ENCODE measurements at regions not wholly inside any gene's neighbourhood (a gene's known extent, or its start where the extent isn't known, plus 50 kb on each side); places are given as distances from the start of the nearest gene placed in this dataset.

DNA sequence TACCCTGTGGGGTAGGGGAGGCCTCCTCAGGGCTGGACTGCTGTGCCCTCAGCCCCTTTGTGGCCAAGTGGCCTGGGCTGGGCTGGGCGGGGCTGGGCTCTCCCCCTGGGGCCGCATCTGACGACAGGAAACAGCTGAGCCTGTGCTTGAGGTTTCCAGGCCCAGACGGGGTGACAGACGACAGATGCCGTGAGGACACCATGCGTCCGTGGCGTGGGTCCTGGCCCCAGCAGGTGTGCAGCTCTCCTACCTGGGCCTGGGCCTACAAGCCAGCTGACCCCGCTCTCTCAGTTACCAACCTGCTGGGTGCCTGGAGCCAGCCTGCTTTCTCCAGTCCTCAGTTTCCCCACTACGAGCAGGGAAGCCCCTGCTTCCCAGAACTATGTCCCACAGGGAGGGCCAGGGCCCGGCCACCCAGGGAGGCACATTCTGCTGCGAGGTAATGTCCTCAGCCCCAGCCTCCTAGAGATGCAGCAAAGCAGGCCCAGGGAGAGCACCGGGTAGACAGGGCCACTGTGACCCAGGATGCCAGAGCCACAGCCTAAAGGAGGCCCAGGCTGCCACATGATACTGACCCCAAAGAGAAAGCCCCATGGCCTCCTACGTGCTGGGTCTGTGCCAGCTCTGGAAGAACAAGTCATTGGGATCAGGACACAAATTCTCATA, 181.3 kb downstream of the IGLL1 start:
- H3K36me3 ChIP-seq (ENCODE audit: low read length), result no peaks in the 10 kb centered on the region
- TF ChIP-seq EZH2phosphoT487 (conservative IDR thresholded peaks at IDR 0.05; ENCODE audit: low read length) (no peak), CTCF (IDR thresholded peaks at IDR 0.05; ENCODE audit: insufficient read depth, low read length, poor library complexity, severe bottlenecking) (no peak)
- no peak overlapping the region for H3K9ac ChIP-seq (ENCODE audit: low read length)
- no peaks in the 10 kb centered on the region for H4K20me1 ChIP-seq (ENCODE audit: low read depth, low read length)
- H3K4me2 ChIP-seq (ENCODE audit: low read depth, low read length, poor library complexity, severe bottlenecking), result no peak overlapping the region
- H3K9me3 ChIP-seq (ENCODE audit: insufficient read depth, low read length), result no peaks in the 10 kb centered on the region
- no peak overlapping the region for H2AFZ ChIP-seq (ENCODE audit: low read depth, low read length, severe bottlenecking)
- H3K27ac ChIP-seq (ENCODE audit: low read depth, low read length), result no peak overlapping the region
- no peaks in the 10 kb centered on the region for H3F3A ChIP-seq (ENCODE audit: insufficient read depth)
- no peak overlapping the region for H3K4me3 ChIP-seq (ENCODE audit: insufficient read depth, low read length, poor library complexity, severe bottlenecking)
- no peaks in the 10 kb centered on the region for H3K79me2 ChIP-seq (ENCODE audit: insufficient read depth, low read length)
- no peaks in the 10 kb centered on the region for H3K27me3 ChIP-seq (ENCODE audit: low read length)
- no peaks in the 10 kb centered on the region for H3K9me2 ChIP-seq (replicated peaks; ENCODE audit: insufficient read depth, low read length)

DNA sequence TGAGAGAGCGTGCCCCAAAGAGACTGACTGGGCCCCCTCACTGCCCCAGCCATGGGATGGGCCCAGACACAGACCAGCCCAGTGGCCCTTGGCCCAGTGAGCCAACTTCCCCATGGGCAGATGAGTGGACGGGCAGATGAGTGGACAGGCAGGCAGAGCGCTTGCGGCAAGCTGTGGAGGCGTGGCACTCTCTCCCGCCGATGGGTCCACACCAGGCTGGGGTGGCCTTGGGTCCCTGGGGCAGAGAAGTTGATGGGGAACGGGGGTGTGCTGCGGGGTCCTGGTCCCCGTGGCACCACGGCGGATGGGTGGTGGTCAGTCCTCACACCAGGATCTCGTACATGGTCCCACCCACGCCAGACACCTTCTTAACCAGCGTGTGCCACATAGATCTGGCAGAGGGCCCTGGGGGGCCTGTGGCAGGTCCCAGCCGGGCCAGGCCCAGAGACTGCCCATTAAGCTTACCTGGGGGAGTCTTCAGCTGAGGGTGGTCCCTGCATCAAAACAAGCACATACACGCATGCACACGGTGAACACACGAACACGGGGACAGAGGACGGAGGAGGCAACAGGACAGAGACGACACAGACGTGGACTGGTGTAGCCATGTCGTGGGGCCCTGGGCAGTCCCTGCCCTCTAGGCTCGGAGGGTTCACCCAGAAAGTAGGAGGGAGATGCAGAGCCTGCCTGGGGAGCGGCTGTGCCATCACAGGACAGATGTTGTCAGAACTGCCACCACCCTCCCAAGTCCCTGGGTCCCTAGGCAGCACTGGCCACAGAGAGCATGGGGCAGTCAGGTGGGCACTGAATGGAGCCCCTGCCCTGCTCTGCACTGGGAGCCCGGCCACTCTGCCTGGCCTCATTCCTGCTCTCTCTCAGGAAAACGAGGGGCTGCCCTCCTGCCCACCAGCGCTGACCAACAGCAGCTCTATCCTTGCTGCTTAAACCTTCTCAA, 182.2 kb downstream of the IGLL1 start:
- H3K4me2 ChIP-seq (ENCODE audit: low read depth, low read length, poor library complexity, severe bottlenecking), result no peak overlapping the region
- H2AFZ ChIP-seq (ENCODE audit: low read depth, low read length, severe bottlenecking), result no peak overlapping the region
- H3K27ac ChIP-seq (ENCODE audit: low read depth, low read length), result no peak overlapping the region
- H3K79me2 ChIP-seq (ENCODE audit: insufficient read depth, low read length), result no peaks in the 10 kb centered on the region
- no peaks in the 10 kb centered on the region for H3K9me2 ChIP-seq (replicated peaks; ENCODE audit: insufficient read depth, low read length)
- no peak overlapping the region for H3K9ac ChIP-seq (ENCODE audit: low read length)
- no peak overlapping the region for H3K4me3 ChIP-seq (ENCODE audit: insufficient read depth, low read length, poor library complexity, severe bottlenecking)
- no peaks in the 10 kb centered on the region for H4K20me1 ChIP-seq (ENCODE audit: low read depth, low read length)
- H3F3A ChIP-seq (ENCODE audit: insufficient read depth), result no peaks in the 10 kb centered on the region
- no peaks in the 10 kb centered on the region for H3K27me3 ChIP-seq (ENCODE audit: low read length)
- H3K9me3 ChIP-seq (ENCODE audit: insufficient read depth, low read length), result no peaks in the 10 kb centered on the region
- no peak for TF ChIP-seq EZH2phosphoT487 (conservative IDR thresholded peaks at IDR 0.05; ENCODE audit: low read length)
- no peak for TF ChIP-seq CTCF (IDR thresholded peaks at IDR 0.05; ENCODE audit: insufficient read depth, low read length, poor library complexity, severe bottlenecking)
- H3K36me3 ChIP-seq (ENCODE audit: low read length), result no peaks in the 10 kb centered on the region

DNA sequence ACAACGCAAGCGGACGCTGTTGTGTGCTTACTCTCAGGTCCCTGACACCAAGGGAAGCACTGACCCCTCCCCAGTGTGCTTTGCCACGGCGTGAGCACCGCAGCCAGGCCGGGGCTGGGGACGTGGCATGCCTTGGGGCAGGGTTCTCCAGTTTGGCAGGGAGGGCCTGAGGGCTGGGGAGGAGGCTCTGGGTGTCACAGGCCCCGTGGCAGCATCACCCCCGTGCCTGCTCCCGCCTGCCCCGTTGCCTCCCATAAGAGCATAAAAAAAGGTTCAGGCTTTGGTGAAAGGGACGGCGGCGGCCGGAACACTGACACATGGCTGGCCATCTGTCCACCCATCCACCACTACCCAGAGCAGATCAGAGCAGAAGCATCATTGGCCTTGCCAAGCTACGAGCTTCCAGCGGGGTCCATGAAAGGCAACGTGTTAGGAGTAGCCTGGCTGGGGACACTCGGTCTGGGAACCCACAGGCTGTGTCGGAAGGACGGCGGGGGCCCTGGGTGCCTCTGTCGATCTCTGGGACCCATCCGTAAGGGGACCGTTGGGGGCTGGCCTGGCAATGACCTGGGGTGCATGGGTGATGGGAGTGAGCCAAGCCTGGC, 183.0 kb downstream of the IGLL1 start:
- Histone ChIP-seq H3K9me3 (ENCODE audit: insufficient read depth, low read length) (no peaks in the 10 kb centered on the region), H2AFZ (ENCODE audit: low read depth, low read length, severe bottlenecking) (no peak overlapping the region), H4K20me1 (ENCODE audit: low read depth, low read length) (no peaks in the 10 kb centered on the region), H3K27me3 (ENCODE audit: low read length) (no peaks in the 10 kb centered on the region), H3K9me2 (replicated peaks; ENCODE audit: insufficient read depth, low read length) (no peaks in the 10 kb centered on the region), H3K9ac (ENCODE audit: low read length) (no peak overlapping the region), H3K4me2 (ENCODE audit: low read depth, low read length, poor library complexity, severe bottlenecking) (no peak overlapping the region), H3K79me2 (ENCODE audit: insufficient read depth, low read length) (no peaks in the 10 kb centered on the region), H3K27ac (ENCODE audit: low read depth, low read length) (no peak overlapping the region), H3F3A (ENCODE audit: insufficient read depth) (no peaks in the 10 kb centered on the region), H3K4me3 (ENCODE audit: insufficient read depth, low read length, poor library complexity, severe bottlenecking) (no peak overlapping the region), H3K36me3 (ENCODE audit: low read length) (no peaks in the 10 kb centered on the region)
- TF ChIP-seq EZH2phosphoT487 (conservative IDR thresholded peaks at IDR 0.05; ENCODE audit: low read length) (no peak), CTCF (IDR thresholded peaks at IDR 0.05; ENCODE audit: insufficient read depth, low read length, poor library complexity, severe bottlenecking) (no peak)
